GM23338 (cell line): ENCODE measurements at regions not wholly inside any gene's neighbourhood (a gene's known extent, or its start where the extent isn't known, plus 50 kb on each side); places are given as distances from the start of the nearest gene placed in this dataset.

Source experiments
- ATAC-seq: fragments of 200-7000 bp; cut with Tn5 transposase; 3 replicates; pipeline ENCODE4 v1.9.1; 2020
- DNase-seq: peaks from one replicate; pipeline ENCODE4 v3.0.0-alpha.2; 2015; ENCODE audit warnings: low spot score
- H2AFZ ChIP-seq: fragments of 200-600 bp; sonication (generic); 2 replicates; pipeline ENCODE4 v1.8.0; 2016; ENCODE audit warnings: antibody characterized with exemption, mild to moderate bottlenecking, moderate library complexity
- H3F3A ChIP-seq: fragments of 200-600 bp; sonication (generic); replicated peaks from 2 replicates; pipeline ENCODE4 v1.8.0; 2017; ENCODE audit warnings: antibody characterized with exemption, mixed run types, low read depth
- H3K27ac ChIP-seq: fragments of 200-600 bp; sonication (generic); 2 replicates; pipeline ENCODE4 v1.6.1; 2016; ENCODE audit warnings: low read depth
- H3K27me3 ChIP-seq: fragments of 200-600 bp; sonication (generic); 2 replicates; pipeline ENCODE4 v1.8.0; 2016; ENCODE audit warnings: mild to moderate bottlenecking, mixed run types, moderate library complexity; ENCODE audit not compliant: insufficient read depth
- H3K36me3 ChIP-seq: fragments of 200-600 bp; sonication (generic); 2 replicates; pipeline ENCODE4 v1.8.0; 2016; ENCODE audit warnings: mild to moderate bottlenecking; ENCODE audit not compliant: insufficient read depth
- H3K4me1 ChIP-seq: fragments of 200-600 bp; sonication (generic); 2 replicates; pipeline ENCODE4 v1.8.0; 2016; ENCODE audit warnings: mild to moderate bottlenecking, moderate library complexity; ENCODE audit not compliant: insufficient read depth
- H3K4me2 ChIP-seq: fragments of 200-600 bp; sonication (generic); 2 replicates; pipeline ENCODE4 v1.7.1; 2017; ENCODE audit warnings: mixed run types
- H3K4me3 ChIP-seq: fragments of 200-600 bp; sonication (generic); 2 replicates; pipeline ENCODE4 v1.6.1; 2016; ENCODE audit warnings: mixed run types
- H3K79me2 ChIP-seq: fragments of 200-600 bp; sonication (generic); replicated peaks from 2 replicates; pipeline ENCODE4 v1.8.0; 2017; ENCODE audit warnings: mild to moderate bottlenecking; ENCODE audit not compliant: insufficient read depth
- H3K9me2 ChIP-seq: fragments of 200-600 bp; sonication (generic); 2 replicates; pipeline ENCODE4 v1.8.0; 2017; ENCODE audit not compliant: insufficient read depth
- H4K20me1 ChIP-seq: fragments of 200-600 bp; sonication (generic); replicated peaks from 2 replicates; pipeline ENCODE4 v1.8.0; 2017; ENCODE audit warnings: mild to moderate bottlenecking; ENCODE audit not compliant: insufficient read depth
- H3K27ac Mint-ChIP-seq: 2 replicates; pipeline ENCODE4 v1.8.0; 2020; ENCODE audit warnings: inconsistent platforms, mild to moderate bottlenecking, moderate library complexity, mixed read lengths
- H3K27me3 Mint-ChIP-seq: 3 replicates; pipeline ENCODE4 v1.8.0; 2022; ENCODE audit warnings: low read depth, mild to moderate bottlenecking, moderate library complexity, mixed read lengths, inconsistent platforms; ENCODE audit not compliant: insufficient read depth, poor library complexity
- H3K36me3 Mint-ChIP-seq: 3 replicates; pipeline ENCODE4 v1.8.0; 2021; ENCODE audit warnings: low read depth, mild to moderate bottlenecking, inconsistent platforms, moderate library complexity, mixed read lengths
- H3K4me1 Mint-ChIP-seq: 3 replicates; pipeline ENCODE4 v1.8.0; 2020; ENCODE audit warnings: mild to moderate bottlenecking, inconsistent platforms, mixed read lengths
- H3K4me3 Mint-ChIP-seq: 3 replicates; pipeline ENCODE4 v1.8.0; 2021; ENCODE audit warnings: moderate library complexity, mild to moderate bottlenecking, inconsistent platforms, mixed read lengths
- H3K9me3 Mint-ChIP-seq: 3 replicates; pipeline ENCODE4 v1.8.0; 2020; ENCODE audit warnings: moderate library complexity, mild to moderate bottlenecking, inconsistent platforms, mixed read lengths
- CREB1 ChIP-seq: fragments of 250-450 bp; sonication (Bioruptor Pico); IDR thresholded peaks from 2 replicates; pipeline ENCODE4 v1.5.0; 2020; ENCODE audit warnings: low read depth, mild to moderate bottlenecking, moderate library complexity
- ETS1 ChIP-seq: IDR thresholded peaks from 2 replicates; pipeline ENCODE4 v1.6.1; 2016; ENCODE audit warnings: antibody characterized with exemption
- EZH2 ChIP-seq: fragments of 200-600 bp; sonication (generic); IDR thresholded peaks from one replicate; pipeline ENCODE4 v1.8.0; 2017; ENCODE audit warnings: antibody characterized with exemption, mild to moderate bottlenecking, low read depth; ENCODE audit not compliant: unreplicated experiment
- EZH2phosphoT487 ChIP-seq: fragments of 200-600 bp; sonication (generic); IDR thresholded peaks from one replicate; pipeline ENCODE4 v1.8.1; 2018; ENCODE audit warnings: antibody characterized with exemption; ENCODE audit not compliant: unreplicated experiment
- JUNB ChIP-seq: IDR thresholded peaks from one replicate; pipeline ENCODE4 v1.6.1; 2016; ENCODE audit warnings: antibody characterized with exemption; ENCODE audit not compliant: unreplicated experiment
- NANOG ChIP-seq: IDR thresholded peaks from 2 replicates; pipeline ENCODE4 v1.6.1; 2016; ENCODE audit warnings: antibody characterized with exemption, borderline replicate concordance
- POLR2AphosphoS5 ChIP-seq: IDR thresholded peaks from 2 replicates; pipeline ENCODE4 v1.6.1; 2016; ENCODE audit warnings: antibody characterized with exemption, low read depth
- REST ChIP-seq: IDR thresholded peaks from one replicate; pipeline ENCODE4 v1.6.1; 2018; ENCODE audit warnings: antibody characterized with exemption; ENCODE audit not compliant: unreplicated experiment
- STAT1 ChIP-seq: IDR thresholded peaks from one replicate; pipeline ENCODE4 v1.6.1; 2016; ENCODE audit warnings: antibody characterized with exemption; ENCODE audit not compliant: unreplicated experiment
- ZNF114 ChIP-seq: fragments of 250-450 bp; sonication (Bioruptor Pico); IDR thresholded peaks from 2 replicates; pipeline ENCODE4 v1.5.0; 2020; ENCODE audit warnings: mild to moderate bottlenecking, moderate library complexity
- ZNF331 ChIP-seq: fragments of 250-450 bp; sonication (Bioruptor Pico); IDR thresholded peaks from 2 replicates; pipeline ENCODE4 v1.5.0; 2020; ENCODE audit warnings: low read depth, mild to moderate bottlenecking, moderate library complexity
- ZNF462 ChIP-seq: fragments of 250-450 bp; sonication (Bioruptor Pico); IDR thresholded peaks from 2 replicates; pipeline ENCODE4 v1.5.0; 2020; ENCODE audit warnings: mild to moderate bottlenecking, moderate library complexity
- TF ChIP-seq, protein P1 (sequence below), 2 experiments: fragments of 200-600 bp in 1 of 2; sonication (generic) in 1 of 2; conservative IDR thresholded peaks; 2 replicates each; pipeline versions ENCODE4 v1.5.1 to v1.6.1; 2016 to 2017; ENCODE audit warnings: antibody characterized with exemption in 2 of 2, low read depth in 2 of 2, mild to moderate bottlenecking in 2 of 2, moderate library complexity in 1 of 2

DNA sequence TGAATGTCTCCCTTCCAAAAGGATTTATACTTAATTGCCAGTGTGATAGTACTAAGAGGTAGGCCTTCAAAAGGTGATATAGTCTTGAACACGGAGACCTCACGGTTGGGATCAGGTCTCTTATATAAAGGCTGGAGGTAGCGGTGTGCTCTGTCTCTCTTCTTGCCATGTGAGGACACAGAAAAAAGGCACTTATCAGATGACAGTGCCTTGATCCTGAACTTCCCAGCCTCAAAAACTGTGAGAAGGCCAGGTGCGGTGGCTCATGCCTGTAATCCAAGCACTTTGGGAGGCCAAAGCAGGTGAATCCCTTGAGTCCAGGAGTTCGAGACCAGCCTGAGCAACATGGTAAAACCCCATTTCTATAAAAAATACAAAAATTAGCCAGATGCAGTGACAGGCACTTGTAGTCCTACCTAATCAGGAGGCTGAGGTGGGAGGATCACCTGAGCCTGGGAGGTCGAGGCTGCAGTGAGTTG, 108.9 kb upstream of the TOP3B start:
- Histone ChIP-seq H3K36me3 (no peaks in the 10 kb centered on the region), H2AFZ (no peak overlapping the region), H3K4me3 (no peak overlapping the region), H3K27ac (no peak overlapping the region), H3F3A (no peaks in the 10 kb centered on the region), H3K27me3 (peaks cover 100% of the 10 kb centered on the region), H3K9me2 (no peaks in the 10 kb centered on the region), H3K4me2 (no peak overlapping the region), H3K79me2 (no peaks in the 10 kb centered on the region), H3K4me1 (no peaks in the 10 kb centered on the region), H4K20me1 (peaks cover 6% of the 10 kb centered on the region; the same call in 1 of the 2 replicates)
- DNase-seq (no peak), ATAC-seq (no peak)
- Mint-ChIP-seq H3K27ac (no peak overlapping the region), H3K9me3 (no peaks in the 10 kb centered on the region), H3K27me3 (peaks cover 97% of the 10 kb centered on the region), H3K36me3 (no peaks in the 10 kb centered on the region), H3K4me1 (no peaks in the 10 kb centered on the region), H3K4me3 (no peak overlapping the region)
- TF ChIP-seq POLR2AphosphoS5, result no peak
- no peak for TF ChIP-seq ZNF331 (CRISPR knock-in tag)
- TF ChIP-seq EZH2phosphoT487, result no peak
- no peak for TF ChIP-seq CREB1 (CRISPR knock-in tag)
- TF ChIP-seq ETS1, result no peak
- no peak for TF ChIP-seq REST
- TF ChIP-seq NANOG, result no peak
- no peak for TF ChIP-seq ZNF114 (CRISPR knock-in tag)
- TF ChIP-seq JUNB, result no peak
- no peak for TF ChIP-seq STAT1
- no peak for TF ChIP-seq ZNF462 (CRISPR knock-in tag)
- TF ChIP-seq, protein P1, sequence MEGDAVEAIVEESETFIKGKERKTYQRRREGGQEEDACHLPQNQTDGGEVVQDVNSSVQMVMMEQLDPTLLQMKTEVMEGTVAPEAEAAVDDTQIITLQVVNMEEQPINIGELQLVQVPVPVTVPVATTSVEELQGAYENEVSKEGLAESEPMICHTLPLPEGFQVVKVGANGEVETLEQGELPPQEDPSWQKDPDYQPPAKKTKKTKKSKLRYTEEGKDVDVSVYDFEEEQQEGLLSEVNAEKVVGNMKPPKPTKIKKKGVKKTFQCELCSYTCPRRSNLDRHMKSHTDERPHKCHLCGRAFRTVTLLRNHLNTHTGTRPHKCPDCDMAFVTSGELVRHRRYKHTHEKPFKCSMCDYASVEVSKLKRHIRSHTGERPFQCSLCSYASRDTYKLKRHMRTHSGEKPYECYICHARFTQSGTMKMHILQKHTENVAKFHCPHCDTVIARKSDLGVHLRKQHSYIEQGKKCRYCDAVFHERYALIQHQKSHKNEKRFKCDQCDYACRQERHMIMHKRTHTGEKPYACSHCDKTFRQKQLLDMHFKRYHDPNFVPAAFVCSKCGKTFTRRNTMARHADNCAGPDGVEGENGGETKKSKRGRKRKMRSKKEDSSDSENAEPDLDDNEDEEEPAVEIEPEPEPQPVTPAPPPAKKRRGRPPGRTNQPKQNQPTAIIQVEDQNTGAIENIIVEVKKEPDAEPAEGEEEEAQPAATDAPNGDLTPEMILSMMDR (conservative IDR thresholded peaks at IDR 0.05; ENCODE audit: low read depth in 2 of 2), result no peak
- no peak for TF ChIP-seq EZH2
